Ascending aorta (tissue), 2 donors: ENCODE measurements at regions not wholly inside any gene's neighbourhood (a gene's known extent, or its start where the extent isn't known, plus 50 kb on each side); places are given as distances from the start of the nearest gene placed in this dataset.
"Not testable (repeated sequence)": the region's sequence is repeated elsewhere in the genome, so short reads cannot be mapped to it uniquely, and the experiment has no call there.

Experiments used
- DNase-seq, 2 donors: peaks; one replicate each; pipeline ENCODE4 v3.0.0-alpha.2; 2019; ENCODE audit warnings: low spot score in 2 of 2
- H3K27ac ChIP-seq, 2 donors: fragments of 200-600 bp; sonication (generic); one replicate each; pipeline ENCODE4 v1.5.1; 2016 to 2017; ENCODE audit warnings: mild to moderate bottlenecking in 1 of 2
- H3K27me3 ChIP-seq: fragments of 200-600 bp; sonication (generic); one replicate; pipeline ENCODE4 v1.5.1; 2017
- H3K36me3 ChIP-seq, 2 donors: fragments of 200-600 bp; sonication (generic); one replicate each; pipeline ENCODE4 v1.5.1; 2016
- H3K4me1 ChIP-seq, 2 donors: fragments of 200-600 bp; sonication (generic); one replicate each; pipeline ENCODE4 v1.5.1; 2016 to 2017; ENCODE audit warnings: mild to moderate bottlenecking in 1 of 2
- H3K4me3 ChIP-seq, 2 donors: fragments of 200-600 bp; sonication (generic); one replicate each; pipeline ENCODE4 v1.5.1; 2016 to 2017; ENCODE audit warnings: mild to moderate bottlenecking in 1 of 2
- H3K9me3 ChIP-seq, 2 donors: fragments of 200-600 bp; sonication (generic); one replicate each; pipeline ENCODE4 v1.5.1; 2016
- CTCF ChIP-seq, 3 experiments: fragments of 200-600 bp in 2 of 3; fragments of 450-650 bp in 1 of 3; sonication (generic) in 2 of 3; IDR thresholded peaks; one replicate each; pipeline ENCODE4 v1.5.1; 2016 to 2019; ENCODE audit warnings: antibody characterized with exemption in 3 of 3, mild to moderate bottlenecking in 1 of 3, moderate library complexity in 1 of 3
- intact Hi-C: fragments of 100-400 bp; cut with DNase I; formaldehyde crosslinking; loops from one replicate; pipeline ENCODE4 v1.15.1; 2023

- DNase-seq = no peak
- intact Hi-C loops = no loop called here
- no peaks in the 10 kb centered on the region for H3K27me3 ChIP-seq
- TF ChIP-seq CTCF (IDR thresholded peaks at IDR 0.05) = no peak
- no peaks in the 10 kb centered on the region for H3K4me1 ChIP-seq
- no peaks in the 10 kb centered on the region for H3K36me3 ChIP-seq
- no peak overlapping the region for H3K4me3 ChIP-seq
- H3K9me3 ChIP-seq = no peaks in the 10 kb centered on the region
- H3K27ac ChIP-seq = no peak overlapping the region
Observed at GRCh38 chr1:56129837-56130236, 449.5 kb downstream of the PLPP3 start.

- DNase-seq = no peak
- Histone ChIP-seq H3K4me3 (no peak overlapping the region), H3K36me3 (no peaks in the 10 kb centered on the region), H3K27me3 (no peaks in the 10 kb centered on the region), H3K9me3 (no peaks in the 10 kb centered on the region), H3K4me1 (no peaks in the 10 kb centered on the region), H3K27ac (no peak overlapping the region)
- TF ChIP-seq CTCF (IDR thresholded peaks at IDR 0.05) = no peak
- intact Hi-C loops = no loop called here
Observed at GRCh38 chr1:56125316-56125715, 454.0 kb downstream of the PLPP3 start.

- TF ChIP-seq CTCF (IDR thresholded peaks at IDR 0.05) = no peak
- H3K4me1 ChIP-seq = no peaks in the 10 kb centered on the region
- intact Hi-C loops = no loop called here
- no peak overlapping the region for H3K27ac ChIP-seq
- H3K9me3 ChIP-seq = no peaks in the 10 kb centered on the region
- no peaks in the 10 kb centered on the region for H3K36me3 ChIP-seq
- DNase-seq = no peak
- H3K27me3 ChIP-seq = no peaks in the 10 kb centered on the region
- no peak overlapping the region for H3K4me3 ChIP-seq
Observed at GRCh38 chr1:56123826-56124225, 455.5 kb downstream of the PLPP3 start.

GRCh38 chr1:56123421-56123820 lies 455.9 kb downstream of the PLPP3 start:
- Histone ChIP-seq H3K4me1 (no peaks in the 10 kb centered on the region), H3K36me3 (no peaks in the 10 kb centered on the region), H3K4me3 (no peak overlapping the region), H3K27ac (no peak overlapping the region), H3K27me3 (no peaks in the 10 kb centered on the region), H3K9me3 (no peaks in the 10 kb centered on the region)
- intact Hi-C loops = no loop called here
- DNase-seq = no peak
- no peak for TF ChIP-seq CTCF (IDR thresholded peaks at IDR 0.05)

GRCh38 chr1:56120021-56120420 lies 459.3 kb downstream of the PLPP3 start:
- no peak for TF ChIP-seq CTCF (IDR thresholded peaks at IDR 0.05)
- Histone ChIP-seq H3K9me3 (no peaks in the 10 kb centered on the region), H3K36me3 (no peaks in the 10 kb centered on the region), H3K4me1 (no peaks in the 10 kb centered on the region), H3K27ac (no peak overlapping the region), H3K4me3 (no peak overlapping the region), H3K27me3 (no peaks in the 10 kb centered on the region)
- DNase-seq = no peak
- intact Hi-C loops = no loop called here

- H3K9me3 ChIP-seq, H3K4me3 ChIP-seq, H3K27me3 ChIP-seq, intact Hi-C loops, H3K27ac ChIP-seq, H3K36me3 ChIP-seq, H3K4me1 ChIP-seq, DNase-seq: not testable (repeated sequence)
Observed at GRCh38 chr1:56118676-56119075, 460.7 kb downstream of the PLPP3 start.
